ENCODE measurements at regions not wholly inside any gene's neighbourhood (a gene's known extent, or its start where the extent isn't known, plus 50 kb on each side); places are given as distances from the start of the nearest gene placed in this dataset.

DNA sequence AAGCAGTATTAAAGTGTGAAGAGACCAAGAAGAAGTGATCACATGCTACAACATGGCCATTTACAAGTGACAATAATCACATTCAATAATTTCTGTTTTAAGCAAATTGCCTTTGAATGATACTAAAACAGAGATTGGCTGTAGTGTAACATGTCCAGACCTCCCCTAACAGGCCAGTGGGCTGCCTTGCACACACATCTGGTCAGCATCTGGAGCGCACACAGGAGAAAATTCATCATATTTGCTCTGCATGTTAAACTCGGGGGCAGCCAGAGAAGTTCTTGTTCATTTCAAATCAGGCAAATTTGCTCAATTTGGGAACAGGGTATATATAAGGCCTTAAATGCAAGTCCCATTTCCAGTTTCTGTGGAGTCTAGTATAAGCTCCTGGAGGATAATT lies 111.1 kb upstream of the FBXL7 start:
- ChIA-PET CTCF (no interaction called here), POLR2A (no interaction called here)
- Histone ChIP-seq H3K4me2 (no peak overlapping the region), H3K27ac (ENCODE audit: low read depth in 2 of 2, low read length in 1 of 2) (peak overlapping the region in 1 of 2 experiments; percentile 44; a peak in 1 of 4 replicates), H3K9me3 (no peaks in the 10 kb centered on the region), H3K4me3 (ENCODE audit: low read depth in 2 of 2, low read length in 1 of 2) (no peak overlapping the region), H4K20me1 (ENCODE audit: insufficient read depth) (no peaks in the 10 kb centered on the region), H3K4me1 (ENCODE audit: control insufficient read depth in 1 of 2, insufficient read depth in 2 of 2, low read depth in 1 of 2, low read length in 1 of 2) (peaks cover 0 to 17% of the 10 kb centered on the region in 2 experiments; a peak in 1 of 4 replicates), H3K9ac (no peak overlapping the region), H3K9me2 (peaks cover 3% of the 10 kb centered on the region; the same call in 1 of the 2 replicates), H3F3A (replicated peaks; ENCODE audit: insufficient read depth) (no peaks in the 10 kb centered on the region), H3K79me2 (ENCODE audit: insufficient read depth) (no peaks in the 10 kb centered on the region), H3K36me3 (replicated peaks in 1 of 2; ENCODE audit: control insufficient read depth in 1 of 2, insufficient read depth in 2 of 2, low read length in 1 of 2) (no peaks in the 10 kb centered on the region), H2AFZ (ENCODE audit: low read depth) (no peak overlapping the region), H3K27me3 (ENCODE audit: insufficient read depth) (no peaks in the 10 kb centered on the region; the same call in 1 of the 2 replicates)
- TF ChIP-seq FOXM1 (IDR thresholded peaks at IDR 0.05; ENCODE audit: low read depth) (no peak), REST (IDR thresholded peaks at IDR 0.05; ENCODE audit: low read depth, low read length) (no peak)
- TF ChIP-seq, protein P1, sequence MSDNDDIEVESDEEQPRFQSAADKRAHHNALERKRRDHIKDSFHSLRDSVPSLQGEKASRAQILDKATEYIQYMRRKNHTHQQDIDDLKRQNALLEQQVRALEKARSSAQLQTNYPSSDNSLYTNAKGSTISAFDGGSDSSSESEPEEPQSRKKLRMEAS (IDR thresholded peaks at IDR 0.05; ENCODE audit: low read depth) = no peak
- DNase-seq = peak; percentile 71
- 13% methylated on average over 2 of the region's 2 CpGs for WGBS (ENCODE audit: low lambda C conversion rate)

DNA sequence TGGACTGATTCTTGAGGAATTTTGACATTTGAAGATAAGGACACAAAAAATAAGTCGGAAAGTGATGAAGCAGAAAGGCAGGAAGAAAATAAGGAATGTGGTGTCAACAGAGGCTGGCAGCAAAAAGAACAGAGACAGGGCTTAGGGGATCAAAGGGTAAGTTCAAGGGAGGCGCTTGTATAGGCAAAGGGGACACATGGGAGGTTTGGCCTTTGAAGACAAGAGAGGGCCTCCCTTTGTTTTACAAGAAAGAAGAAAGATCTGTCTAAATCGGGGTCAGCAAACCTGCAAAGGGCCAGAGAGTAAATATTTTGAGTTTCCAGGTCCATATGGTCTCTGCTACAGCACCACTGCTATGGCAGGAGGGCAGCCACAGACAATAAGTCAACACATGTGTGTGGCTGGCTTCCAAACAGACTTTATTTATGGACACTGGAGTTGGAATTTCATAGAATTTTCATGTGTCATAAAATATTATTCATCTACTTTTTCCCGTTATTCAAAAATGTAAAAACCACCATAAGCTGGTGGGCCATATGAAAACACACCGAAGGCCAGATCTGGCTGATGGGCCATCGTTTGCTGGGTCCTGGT lies 112.0 kb upstream of the FBXL7 start:
- Histone ChIP-seq H3K4me3 (ENCODE audit: low read depth in 2 of 2, low read length in 1 of 2) (no peak overlapping the region), H3K4me1 (ENCODE audit: control insufficient read depth in 1 of 2, insufficient read depth in 2 of 2, low read depth in 1 of 2, low read length in 1 of 2) (peaks cover 0 to 17% of the 10 kb centered on the region in 2 experiments; a peak in 1 of 4 replicates), H3K27ac (ENCODE audit: low read depth in 2 of 2, low read length in 1 of 2) (no peak overlapping the region; a peak in 1 of 4 replicates), H4K20me1 (ENCODE audit: insufficient read depth) (no peaks in the 10 kb centered on the region), H3K9me3 (no peaks in the 10 kb centered on the region), H3K4me2 (no peak overlapping the region), H3K79me2 (ENCODE audit: insufficient read depth) (no peaks in the 10 kb centered on the region), H3K9me2 (no peaks in the 10 kb centered on the region), H2AFZ (ENCODE audit: low read depth) (no peak overlapping the region), H3K9ac (no peak overlapping the region), H3F3A (replicated peaks; ENCODE audit: insufficient read depth) (no peaks in the 10 kb centered on the region), H3K27me3 (ENCODE audit: insufficient read depth) (no peaks in the 10 kb centered on the region; the same call in 1 of the 2 replicates), H3K36me3 (replicated peaks in 1 of 2; ENCODE audit: control insufficient read depth in 1 of 2, insufficient read depth in 2 of 2, low read length in 1 of 2) (no peaks in the 10 kb centered on the region)
- POLR2A ChIA-PET = no interaction called here
- no peak for DNase-seq
- CTCF ChIA-PET = no interaction called here
- WGBS (ENCODE audit: low lambda C conversion rate) = 45% methylated on average over 6 of the region's 6 CpGs
- no peak for TF ChIP-seq TEAD4 (IDR thresholded peaks at IDR 0.05; ENCODE audit: borderline replicate concordance, insufficient read depth)
- TF ChIP-seq, protein P2, sequence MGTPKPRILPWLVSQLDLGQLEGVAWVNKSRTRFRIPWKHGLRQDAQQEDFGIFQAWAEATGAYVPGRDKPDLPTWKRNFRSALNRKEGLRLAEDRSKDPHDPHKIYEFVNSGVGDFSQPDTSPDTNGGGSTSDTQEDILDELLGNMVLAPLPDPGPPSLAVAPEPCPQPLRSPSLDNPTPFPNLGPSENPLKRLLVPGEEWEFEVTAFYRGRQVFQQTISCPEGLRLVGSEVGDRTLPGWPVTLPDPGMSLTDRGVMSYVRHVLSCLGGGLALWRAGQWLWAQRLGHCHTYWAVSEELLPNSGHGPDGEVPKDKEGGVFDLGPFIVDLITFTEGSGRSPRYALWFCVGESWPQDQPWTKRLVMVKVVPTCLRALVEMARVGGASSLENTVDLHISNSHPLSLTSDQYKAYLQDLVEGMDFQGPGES (IDR thresholded peaks at IDR 0.05; ENCODE audit: low read depth, low read length) = no peak
- no peak for TF ChIP-seq REST (IDR thresholded peaks at IDR 0.05; ENCODE audit: low read depth, low read length)
- TF ChIP-seq FOSL2 (IDR thresholded peaks at IDR 0.05; ENCODE audit: borderline replicate concordance, low read depth) = no peak
- no peak for TF ChIP-seq SIN3A (IDR thresholded peaks at IDR 0.05; ENCODE audit: borderline replicate concordance, low read depth, low read length)
- TF ChIP-seq, protein P1 (IDR thresholded peaks at IDR 0.05; ENCODE audit: low read depth) = no peak
- TF ChIP-seq CHD2 (IDR thresholded peaks at IDR 0.05; ENCODE audit: low read length, partially characterized antibody) = no peak
- no peak for TF ChIP-seq CTCF (IDR thresholded peaks at IDR 0.05)
- no peak for TF ChIP-seq RXRA (IDR thresholded peaks at IDR 0.05; ENCODE audit: borderline replicate concordance, low read depth)
- no peak for TF ChIP-seq FOXJ3 (CRISPR knock-in tag; IDR thresholded peaks at IDR 0.05)
- TF ChIP-seq ELF1 (IDR thresholded peaks at IDR 0.05) = no peak
- TF ChIP-seq EZH2phosphoT487 (IDR thresholded peaks at IDR 0.05; ENCODE audit: borderline replicate concordance, low read depth) = no peak
- TF ChIP-seq GABPA (IDR thresholded peaks at IDR 0.05; ENCODE audit: low read depth) = no peak

Measured in SK-N-SH (cell line).